Progenitor cell of endocrine pancreas (in vitro differentiated cells): ENCODE measurements at regions not wholly inside any gene's neighbourhood (a gene's known extent, or its start where the extent isn't known, plus 50 kb on each side); places are given as distances from the start of the nearest gene placed in this dataset.
A peak's percentile ranks its signal among the peaks of the same experiment; 100 is the strongest.

Experiments
- DNase-seq: peaks from one replicate; pipeline ENCODE4 v3.0.0; 2021; ENCODE audit warnings: low spot score; ENCODE audit not compliant: unreplicated experiment
- H3K27ac Mint-ChIP-seq: 2 replicates; pipeline ENCODE4 v1.8.0; 2021; ENCODE audit warnings: mild to moderate bottlenecking, moderate library complexity, mixed read lengths
- H3K27me3 Mint-ChIP-seq: 2 replicates; pipeline ENCODE4 v1.8.0; 2021; ENCODE audit warnings: mixed read lengths
- H3K36me3 Mint-ChIP-seq: 2 replicates; pipeline ENCODE4 v1.8.0; 2022; ENCODE audit warnings: mixed read lengths; ENCODE audit not compliant: insufficient read depth
- H3K4me1 Mint-ChIP-seq: 2 replicates; pipeline ENCODE4 v1.8.0; 2021; ENCODE audit warnings: low read depth, mixed read lengths
- H3K4me3 Mint-ChIP-seq: 2 replicates; pipeline ENCODE4 v1.8.0; 2021; ENCODE audit warnings: low read depth, mild to moderate bottlenecking, moderate library complexity, mixed read lengths
- H3K9me3 Mint-ChIP-seq: 2 replicates; pipeline ENCODE4 v1.8.0; 2021; ENCODE audit warnings: low read depth, mixed read lengths
- CTCF ChIP-seq: fragments of 200-600 bp; sonication (generic); IDR thresholded peaks from one replicate; pipeline ENCODE4 v1.5.0; 2021; ENCODE audit warnings: antibody characterized with exemption, mild to moderate bottlenecking; ENCODE audit not compliant: unreplicated experiment

DNA sequence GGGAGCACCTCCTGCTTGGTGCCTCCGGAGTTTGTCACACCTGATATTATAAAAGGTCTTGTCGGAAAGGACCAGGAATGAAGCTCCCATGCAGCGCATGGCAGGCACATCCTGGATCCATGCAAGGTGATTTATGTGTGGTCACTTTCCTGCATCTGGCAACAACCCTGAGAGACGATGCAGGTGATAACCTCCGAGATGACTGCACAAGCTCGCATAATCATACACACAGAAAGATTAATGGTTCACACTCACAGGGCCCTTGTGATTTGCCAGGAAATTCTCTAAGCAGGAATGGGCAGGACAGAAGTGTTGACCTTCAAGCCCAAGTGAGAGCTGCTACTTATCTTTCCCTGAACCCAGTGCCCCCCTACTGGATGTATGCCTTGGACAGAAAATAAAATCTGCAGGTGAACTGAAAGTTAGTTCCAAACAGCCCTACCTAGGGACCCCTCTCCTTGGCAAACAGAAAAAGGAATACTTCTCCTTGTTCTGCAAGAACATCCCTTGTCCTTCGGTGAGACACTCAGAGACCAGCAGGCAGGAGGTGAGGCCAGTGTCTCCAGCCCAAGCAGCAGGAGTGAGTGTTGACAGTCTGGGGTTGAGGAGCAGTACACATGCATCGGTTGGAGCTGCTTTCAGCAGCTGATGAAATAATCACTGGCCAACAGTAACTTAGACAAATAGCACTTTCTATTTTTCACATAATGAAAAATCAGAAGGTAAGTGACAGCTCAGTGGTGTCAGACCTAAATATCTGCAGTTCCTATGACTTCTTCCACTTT lies 619.4 kb upstream of the B3GAT1 start:
- H3K27ac Mint-ChIP-seq = no peak overlapping the region
- no peaks in the 10 kb centered on the region for H3K4me1 Mint-ChIP-seq
- H3K9me3 Mint-ChIP-seq = no peaks in the 10 kb centered on the region
- no peak for DNase-seq
- H3K27me3 Mint-ChIP-seq = peaks cover 20% of the 10 kb centered on the region
- no peak for TF ChIP-seq CTCF
- no peak overlapping the region for H3K4me3 Mint-ChIP-seq
- H3K36me3 Mint-ChIP-seq = no peaks in the 10 kb centered on the region

DNA sequence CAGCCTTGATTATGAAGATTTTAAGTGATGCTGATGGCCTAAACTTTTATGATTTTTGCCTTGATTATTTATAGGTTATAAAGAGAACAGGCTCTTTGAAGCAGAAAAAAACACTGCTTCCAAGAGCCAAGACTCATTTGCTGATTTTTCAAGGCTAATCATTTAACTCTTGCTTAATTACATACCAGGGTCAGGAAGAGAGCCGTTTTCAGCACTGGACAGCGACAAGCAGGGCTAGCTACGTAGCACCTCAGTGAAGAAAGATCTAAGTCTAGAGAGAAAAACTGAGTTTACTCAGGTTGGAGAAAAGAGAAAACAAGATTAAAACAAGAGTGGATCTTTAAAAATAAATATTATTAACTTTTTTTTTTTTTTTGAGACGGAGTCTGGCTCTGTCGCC lies 615.4 kb upstream of the B3GAT1 start:
- Mint-ChIP-seq H3K4me3 (no peak overlapping the region), H3K36me3 (no peaks in the 10 kb centered on the region), H3K27ac (no peak overlapping the region), H3K9me3 (no peaks in the 10 kb centered on the region), H3K4me1 (no peaks in the 10 kb centered on the region), H3K27me3 (peaks cover 6% of the 10 kb centered on the region)
- DNase-seq = peak; percentile 64
- TF ChIP-seq CTCF = no peak

DNA sequence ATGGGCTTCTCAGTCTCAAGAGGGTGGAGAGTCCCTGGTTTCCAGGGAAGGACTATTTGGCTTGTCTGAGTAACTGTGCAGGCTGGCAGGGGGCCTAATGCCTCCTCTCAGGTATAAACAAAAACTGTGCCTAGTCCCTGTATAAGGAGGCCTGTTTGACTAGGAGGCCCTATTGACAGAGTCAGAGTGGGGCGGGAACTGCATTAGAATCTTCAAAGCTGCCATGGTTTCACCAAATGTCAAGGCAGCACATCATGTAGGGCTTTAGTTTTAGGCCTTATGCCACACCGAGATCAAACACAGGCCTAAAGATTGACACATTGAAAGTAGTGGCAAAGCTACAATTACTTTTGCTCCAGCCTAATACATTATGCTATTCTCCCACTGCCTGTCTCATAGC lies 611.5 kb upstream of the B3GAT1 start:
- no peak overlapping the region for H3K4me3 Mint-ChIP-seq
- H3K27ac Mint-ChIP-seq = no peak overlapping the region
- peaks cover 5% of the 10 kb centered on the region for H3K4me1 Mint-ChIP-seq

GRCh38 chr11:135022454-135022853 lies 610.4 kb upstream of the B3GAT1 start:
- Mint-ChIP-seq H3K27ac (no peak overlapping the region), H3K4me1 (peaks cover 5% of the 10 kb centered on the region), H3K9me3 (no peaks in the 10 kb centered on the region), H3K4me3 (no peak overlapping the region), H3K27me3 (no peaks in the 10 kb centered on the region), H3K36me3 (no peaks in the 10 kb centered on the region)
- DNase-seq = no peak
- TF ChIP-seq CTCF = no peak

More for the DNA sequence above, 611.5 kb upstream of the B3GAT1 start:
- Mint-ChIP-seq H3K9me3 (no peaks in the 10 kb centered on the region), H3K36me3 (no peaks in the 10 kb centered on the region), H3K27me3 (no peaks in the 10 kb centered on the region)
- no peak for DNase-seq
- TF ChIP-seq CTCF = no peak

GRCh38 chr11:135019899-135020298 lies 607.9 kb upstream of the B3GAT1 start:
- H3K36me3 Mint-ChIP-seq = no peaks in the 10 kb centered on the region
- H3K4me1 Mint-ChIP-seq = peaks cover 5% of the 10 kb centered on the region
- no peak overlapping the region for H3K4me3 Mint-ChIP-seq
- TF ChIP-seq CTCF = no peak
- no peak for DNase-seq
- no peaks in the 10 kb centered on the region for H3K9me3 Mint-ChIP-seq
- H3K27ac Mint-ChIP-seq = no peak overlapping the region
- peaks cover 9% of the 10 kb centered on the region for H3K27me3 Mint-ChIP-seq
